ENCODE measurements at regions not wholly inside any gene's neighbourhood (a gene's known extent, or its start where the extent isn't known, plus 50 kb on each side); places are given as distances from the start of the nearest gene placed in this dataset.

GRCh38 chr7:63521-64021, 128.8 kb upstream of the FAM20C start:
- TF ChIP-seq POLR2AphosphoS5 (IDR thresholded peaks at IDR 0.05) (no peak), CTCF (IDR thresholded peaks at IDR 0.05) (no peak), POLR2A (IDR thresholded peaks at IDR 0.05) (no peak)
